ENCODE measurements at regions not wholly inside any gene's neighbourhood (a gene's known extent, or its start where the extent isn't known, plus 50 kb on each side); places are given as distances from the start of the nearest gene placed in this dataset.

GRCh38 chr5:107295914-107296313 lies 374.8 kb downstream of the EFNA5 start:
- DNase-seq = no peak
- Histone ChIP-seq H3K27me3 (ENCODE audit: control insufficient read depth, insufficient read depth, low read length) (no peaks in the 10 kb centered on the region), H3K9me3 (replicated peaks; ENCODE audit: control insufficient read depth, low read depth, low read length) (no peaks in the 10 kb centered on the region), H3K36me3 (ENCODE audit: control insufficient read depth, insufficient read depth, low read length) (no peaks in the 10 kb centered on the region), H3K27ac (ENCODE audit: low read length) (no peak overlapping the region), H3K4me1 (ENCODE audit: control insufficient read depth, insufficient read depth, low read length) (no peaks in the 10 kb centered on the region), H3K4me3 (ENCODE audit: low read length) (no peak overlapping the region)
- WGBS (ENCODE audit: insufficient coverage) = no CpG with 5 or more reads among the region's 2 CpGs

- Histone ChIP-seq H3K4me3 (ENCODE audit: low read length) (no peak overlapping the region), H3K36me3 (ENCODE audit: control insufficient read depth, insufficient read depth, low read length) (no peaks in the 10 kb centered on the region), H3K27me3 (ENCODE audit: control insufficient read depth, insufficient read depth, low read length) (no peaks in the 10 kb centered on the region), H3K4me1 (ENCODE audit: control insufficient read depth, insufficient read depth, low read length) (no peaks in the 10 kb centered on the region), H3K9me3 (replicated peaks; ENCODE audit: control insufficient read depth, low read depth, low read length) (no peaks in the 10 kb centered on the region), H3K27ac (ENCODE audit: low read length) (no peak overlapping the region)
- WGBS (ENCODE audit: insufficient coverage) = no CpG with 5 or more reads among the region's 1 CpG
- DNase-seq = no peak
These were observed 376.1 kb downstream of the EFNA5 start for GRCh38 chr5:107294669-107295068.

- H3K36me3 ChIP-seq (ENCODE audit: control insufficient read depth, insufficient read depth, low read length) = no peaks in the 10 kb centered on the region
- no peaks in the 10 kb centered on the region for H3K4me1 ChIP-seq (ENCODE audit: control insufficient read depth, insufficient read depth, low read length)
- no peaks in the 10 kb centered on the region for H3K27me3 ChIP-seq (ENCODE audit: control insufficient read depth, insufficient read depth, low read length)
- H3K27ac ChIP-seq (ENCODE audit: low read length) = no peak overlapping the region
- no peak overlapping the region for H3K4me3 ChIP-seq (ENCODE audit: low read length)
- H3K9me3 ChIP-seq (replicated peaks; ENCODE audit: control insufficient read depth, low read depth, low read length) = no peaks in the 10 kb centered on the region
- no peak for DNase-seq
These were observed 376.6 kb downstream of the EFNA5 start for GRCh38 chr5:107294211-107294550.

GRCh38 chr5:107293541-107294210 lies 377.1 kb downstream of the EFNA5 start:
- no peak for DNase-seq
- no CpG with 5 or more reads among the region's 8 CpGs for WGBS (ENCODE audit: insufficient coverage)

GRCh38 chr5:107291866-107292265 lies 378.9 kb downstream of the EFNA5 start:
- Histone ChIP-seq H3K9me3 (replicated peaks; ENCODE audit: control insufficient read depth, low read depth, low read length) (no peaks in the 10 kb centered on the region), H3K27me3 (ENCODE audit: control insufficient read depth, insufficient read depth, low read length) (no peaks in the 10 kb centered on the region), H3K36me3 (ENCODE audit: control insufficient read depth, insufficient read depth, low read length) (no peaks in the 10 kb centered on the region), H3K4me1 (ENCODE audit: control insufficient read depth, insufficient read depth, low read length) (no peaks in the 10 kb centered on the region), H3K4me3 (ENCODE audit: low read length) (no peak overlapping the region), H3K27ac (ENCODE audit: low read length) (no peak overlapping the region)
- WGBS (ENCODE audit: insufficient coverage) = 95% methylated on average over 3 of the region's 4 CpGs
- no peak for DNase-seq

More at GRCh38 chr5:107293541-107294210, 377.1 kb downstream of the EFNA5 start:
- Histone ChIP-seq H3K27ac (ENCODE audit: low read length) (no peak overlapping the region), H3K27me3 (ENCODE audit: control insufficient read depth, insufficient read depth, low read length) (no peaks in the 10 kb centered on the region), H3K4me1 (ENCODE audit: control insufficient read depth, insufficient read depth, low read length) (no peaks in the 10 kb centered on the region), H3K36me3 (ENCODE audit: control insufficient read depth, insufficient read depth, low read length) (no peaks in the 10 kb centered on the region), H3K4me3 (ENCODE audit: low read length) (no peak overlapping the region), H3K9me3 (replicated peaks; ENCODE audit: control insufficient read depth, low read depth, low read length) (no peaks in the 10 kb centered on the region)

GRCh38 chr5:107290780-107291398 lies 379.8 kb downstream of the EFNA5 start:
- DNase-seq = no peak
- Histone ChIP-seq H3K36me3 (ENCODE audit: control insufficient read depth, insufficient read depth, low read length) (no peaks in the 10 kb centered on the region), H3K9me3 (replicated peaks; ENCODE audit: control insufficient read depth, low read depth, low read length) (no peaks in the 10 kb centered on the region), H3K27me3 (ENCODE audit: control insufficient read depth, insufficient read depth, low read length) (no peaks in the 10 kb centered on the region), H3K4me3 (ENCODE audit: low read length) (no peak overlapping the region), H3K4me1 (ENCODE audit: control insufficient read depth, insufficient read depth, low read length) (no peaks in the 10 kb centered on the region), H3K27ac (ENCODE audit: low read length) (no peak overlapping the region)
- 97% methylated on average over 4 of the region's 6 CpGs for WGBS (ENCODE audit: insufficient coverage)

GRCh38 chr5:107289030-107289714 lies 381.6 kb downstream of the EFNA5 start:
- DNase-seq = no peak
- H3K4me3 ChIP-seq (ENCODE audit: low read length) = no peak overlapping the region
- WGBS (ENCODE audit: insufficient coverage) = no CpG with 5 or more reads among the region's 4 CpGs

GRCh38 chr5:107286447-107287098 lies 384.2 kb downstream of the EFNA5 start:
- H3K4me1 ChIP-seq (ENCODE audit: control insufficient read depth, insufficient read depth, low read length) = no peaks in the 10 kb centered on the region
- DNase-seq = no peak
- WGBS (ENCODE audit: insufficient coverage) = 100% methylated on average over 3 of the region's 7 CpGs
- H3K27ac ChIP-seq (ENCODE audit: low read length) = no peak overlapping the region
- H3K27me3 ChIP-seq (ENCODE audit: control insufficient read depth, insufficient read depth, low read length) = no peaks in the 10 kb centered on the region
- no peaks in the 10 kb centered on the region for H3K36me3 ChIP-seq (ENCODE audit: control insufficient read depth, insufficient read depth, low read length)
- no peak overlapping the region for H3K4me3 ChIP-seq (ENCODE audit: low read length)
- no peaks in the 10 kb centered on the region for H3K9me3 ChIP-seq (replicated peaks; ENCODE audit: control insufficient read depth, low read depth, low read length)

More at GRCh38 chr5:107289030-107289714, 381.6 kb downstream of the EFNA5 start:
- no peaks in the 10 kb centered on the region for H3K27me3 ChIP-seq (ENCODE audit: control insufficient read depth, insufficient read depth, low read length)
- H3K27ac ChIP-seq (ENCODE audit: low read length) = no peak overlapping the region
- no peaks in the 10 kb centered on the region for H3K9me3 ChIP-seq (replicated peaks; ENCODE audit: control insufficient read depth, low read depth, low read length)
- no peaks in the 10 kb centered on the region for H3K36me3 ChIP-seq (ENCODE audit: control insufficient read depth, insufficient read depth, low read length)
- H3K4me1 ChIP-seq (ENCODE audit: control insufficient read depth, insufficient read depth, low read length) = no peaks in the 10 kb centered on the region

GRCh38 chr5:107285772-107286171 lies 385.0 kb downstream of the EFNA5 start:
- Histone ChIP-seq H3K4me3 (ENCODE audit: low read length) (no peak overlapping the region), H3K27ac (ENCODE audit: low read length) (no peak overlapping the region), H3K27me3 (ENCODE audit: control insufficient read depth, insufficient read depth, low read length) (no peaks in the 10 kb centered on the region), H3K36me3 (ENCODE audit: control insufficient read depth, insufficient read depth, low read length) (no peaks in the 10 kb centered on the region), H3K4me1 (ENCODE audit: control insufficient read depth, insufficient read depth, low read length) (no peaks in the 10 kb centered on the region), H3K9me3 (replicated peaks; ENCODE audit: control insufficient read depth, low read depth, low read length) (no peaks in the 10 kb centered on the region)
- 92% methylated on average over 5 of the region's 6 CpGs for WGBS (ENCODE audit: insufficient coverage)
- no peak for DNase-seq

- H3K27me3 ChIP-seq (ENCODE audit: control insufficient read depth, insufficient read depth, low read length) = no peaks in the 10 kb centered on the region
- DNase-seq = no peak
- no peak overlapping the region for H3K27ac ChIP-seq (ENCODE audit: low read length)
- H3K36me3 ChIP-seq (ENCODE audit: control insufficient read depth, insufficient read depth, low read length) = no peaks in the 10 kb centered on the region
- H3K9me3 ChIP-seq (replicated peaks; ENCODE audit: control insufficient read depth, low read depth, low read length) = no peaks in the 10 kb centered on the region
- no peaks in the 10 kb centered on the region for H3K4me1 ChIP-seq (ENCODE audit: control insufficient read depth, insufficient read depth, low read length)
- H3K4me3 ChIP-seq (ENCODE audit: low read length) = no peak overlapping the region
- no CpG with 5 or more reads among the region's 3 CpGs for WGBS (ENCODE audit: insufficient coverage)
These were observed 385.8 kb downstream of the EFNA5 start for GRCh38 chr5:107284822-107285525.

All from muscle of leg (tissue), 3 donors.